ENCODE measurements at regions not wholly inside any gene's neighbourhood (a gene's known extent, or its start where the extent isn't known, plus 50 kb on each side); places are given as distances from the start of the nearest gene placed in this dataset.

DNA sequence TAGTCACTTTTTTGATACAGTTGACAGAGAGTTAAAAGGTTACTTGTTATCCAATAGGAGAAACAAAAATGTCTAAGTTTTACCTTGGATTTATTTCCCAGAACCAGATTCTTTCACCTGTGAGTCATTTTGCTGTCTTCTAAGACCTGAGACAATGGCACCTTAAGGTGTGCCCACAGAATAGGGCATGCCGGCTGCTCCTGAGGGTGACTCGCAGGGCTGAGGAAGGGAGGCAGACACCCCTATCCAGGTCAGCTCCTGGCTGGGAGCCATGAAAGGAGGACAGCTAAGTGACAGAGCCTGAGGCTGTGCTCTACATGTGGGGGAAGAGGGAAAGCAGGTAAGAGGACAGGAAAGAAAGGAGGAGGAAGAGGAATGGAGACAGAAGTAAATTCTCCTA is 67.8 kb downstream of the RASSF10 start:
- DNase-seq (ENCODE audit: low read depth) = no peak
- TF ChIP-seq, protein P1, sequence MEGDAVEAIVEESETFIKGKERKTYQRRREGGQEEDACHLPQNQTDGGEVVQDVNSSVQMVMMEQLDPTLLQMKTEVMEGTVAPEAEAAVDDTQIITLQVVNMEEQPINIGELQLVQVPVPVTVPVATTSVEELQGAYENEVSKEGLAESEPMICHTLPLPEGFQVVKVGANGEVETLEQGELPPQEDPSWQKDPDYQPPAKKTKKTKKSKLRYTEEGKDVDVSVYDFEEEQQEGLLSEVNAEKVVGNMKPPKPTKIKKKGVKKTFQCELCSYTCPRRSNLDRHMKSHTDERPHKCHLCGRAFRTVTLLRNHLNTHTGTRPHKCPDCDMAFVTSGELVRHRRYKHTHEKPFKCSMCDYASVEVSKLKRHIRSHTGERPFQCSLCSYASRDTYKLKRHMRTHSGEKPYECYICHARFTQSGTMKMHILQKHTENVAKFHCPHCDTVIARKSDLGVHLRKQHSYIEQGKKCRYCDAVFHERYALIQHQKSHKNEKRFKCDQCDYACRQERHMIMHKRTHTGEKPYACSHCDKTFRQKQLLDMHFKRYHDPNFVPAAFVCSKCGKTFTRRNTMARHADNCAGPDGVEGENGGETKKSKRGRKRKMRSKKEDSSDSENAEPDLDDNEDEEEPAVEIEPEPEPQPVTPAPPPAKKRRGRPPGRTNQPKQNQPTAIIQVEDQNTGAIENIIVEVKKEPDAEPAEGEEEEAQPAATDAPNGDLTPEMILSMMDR (conservative IDR thresholded peaks at IDR 0.05; ENCODE audit: low read depth, low read length) = no peak
- no peak overlapping the region for H3K4me3 ChIP-seq (ENCODE audit: low read depth, low read length)

DNA sequence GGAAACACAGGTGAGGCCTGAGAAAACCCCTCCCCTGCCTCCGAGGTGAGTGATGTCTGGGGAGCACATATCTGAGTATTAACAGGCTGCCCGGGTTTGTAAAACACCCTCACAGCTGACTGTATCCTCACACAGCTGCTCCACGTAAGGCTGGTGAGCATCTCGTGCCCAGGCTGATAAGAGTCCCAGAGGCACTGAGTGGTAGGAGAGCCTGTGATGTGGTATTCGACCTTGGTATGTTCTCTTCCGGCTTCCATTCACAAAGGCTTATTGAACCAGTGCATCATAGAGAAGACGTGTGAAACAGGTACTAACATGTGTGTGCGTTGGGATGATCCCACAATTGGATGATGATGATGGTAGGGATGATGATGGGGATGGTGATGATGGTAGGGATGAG is 71.7 kb downstream of the RASSF10 start:
- TF ChIP-seq, protein P1 (conservative IDR thresholded peaks at IDR 0.05; ENCODE audit: low read depth, low read length) = no peak

DNA sequence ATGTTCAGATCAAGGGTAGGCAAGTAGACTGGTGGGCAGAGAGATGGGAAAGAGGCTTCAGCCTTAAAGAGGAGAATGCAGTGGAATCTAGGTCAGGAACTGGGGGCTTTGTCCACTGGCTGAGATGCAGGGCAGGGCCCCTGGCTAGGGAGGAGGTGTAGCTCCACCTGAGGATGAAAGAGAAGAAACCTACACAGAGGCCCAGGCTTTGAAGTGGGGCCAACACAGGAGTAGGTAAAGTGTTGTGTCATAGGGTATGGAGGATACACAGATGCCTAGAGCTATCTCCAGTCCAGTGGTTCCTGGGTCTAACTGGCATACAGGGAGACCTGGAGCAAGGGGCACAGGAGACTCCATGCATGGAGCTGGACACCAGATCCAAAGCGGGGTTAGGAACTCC is 73.5 kb downstream of the RASSF10 start:
- DNase-seq (ENCODE audit: low read depth) = no peak
- TF ChIP-seq, protein P1 (conservative IDR thresholded peaks at IDR 0.05; ENCODE audit: low read depth, low read length) = no peak
- H3K4me3 ChIP-seq (ENCODE audit: low read depth, low read length) = no peak overlapping the region

More for the DNA sequence above, 71.7 kb downstream of the RASSF10 start:
- no peak for DNase-seq (ENCODE audit: low read depth)
- no peak overlapping the region for H3K4me3 ChIP-seq (ENCODE audit: low read depth, low read length)

DNA sequence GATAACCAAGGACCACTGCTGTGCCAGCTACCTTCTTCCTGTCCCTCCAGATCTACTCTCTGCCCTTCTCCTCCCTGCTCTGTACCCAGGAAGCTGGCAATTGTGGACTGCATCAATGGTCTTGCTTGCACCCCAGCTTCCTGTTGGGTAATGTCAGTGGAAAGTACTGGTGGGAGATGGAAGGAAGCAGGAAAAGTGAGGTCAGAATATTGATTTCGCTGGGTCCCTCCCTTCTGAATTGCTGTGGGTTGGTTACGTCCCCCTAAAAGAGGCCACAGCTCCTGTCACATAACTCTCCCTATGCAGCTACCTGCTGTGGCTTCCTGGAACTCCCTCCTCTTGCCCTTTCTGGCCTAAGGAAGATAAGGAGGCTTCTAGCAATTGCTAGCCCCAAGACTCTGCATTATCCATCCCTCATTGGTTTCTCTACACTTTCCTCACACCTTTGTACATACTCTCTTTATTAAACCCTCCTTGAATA is 81.2 kb downstream of the RASSF10 start:
- no peak for DNase-seq (ENCODE audit: low read depth)
- TF ChIP-seq, protein P1 (conservative IDR thresholded peaks at IDR 0.05; ENCODE audit: low read depth, low read length) = no peak
- H3K4me3 ChIP-seq (ENCODE audit: low read depth, low read length) = no peak overlapping the region

DNA sequence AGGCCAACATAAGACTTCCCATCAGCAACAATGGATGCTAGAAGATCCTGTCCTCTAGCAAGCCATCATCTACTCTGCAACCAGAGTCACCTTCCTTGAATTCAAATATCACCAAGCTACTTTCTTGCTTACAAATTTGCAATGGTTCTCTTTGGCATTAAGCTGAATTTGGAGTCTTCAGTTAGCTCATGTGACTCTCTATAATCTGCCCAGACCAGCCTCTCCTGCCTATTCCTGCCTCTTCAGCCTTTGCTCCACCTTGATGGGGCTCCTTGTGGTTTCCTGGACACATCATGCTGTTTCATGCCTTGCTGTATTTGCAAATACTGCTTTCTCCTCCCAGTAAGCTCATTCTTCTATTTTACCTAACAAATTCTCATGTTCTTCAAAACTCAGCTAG is 82.3 kb downstream of the RASSF10 start:
- H3K4me3 ChIP-seq (ENCODE audit: low read depth, low read length) = no peak overlapping the region
- TF ChIP-seq, protein P1 (conservative IDR thresholded peaks at IDR 0.05; ENCODE audit: low read depth, low read length) = no peak
- DNase-seq (ENCODE audit: low read depth) = peak; percentile 14

DNA sequence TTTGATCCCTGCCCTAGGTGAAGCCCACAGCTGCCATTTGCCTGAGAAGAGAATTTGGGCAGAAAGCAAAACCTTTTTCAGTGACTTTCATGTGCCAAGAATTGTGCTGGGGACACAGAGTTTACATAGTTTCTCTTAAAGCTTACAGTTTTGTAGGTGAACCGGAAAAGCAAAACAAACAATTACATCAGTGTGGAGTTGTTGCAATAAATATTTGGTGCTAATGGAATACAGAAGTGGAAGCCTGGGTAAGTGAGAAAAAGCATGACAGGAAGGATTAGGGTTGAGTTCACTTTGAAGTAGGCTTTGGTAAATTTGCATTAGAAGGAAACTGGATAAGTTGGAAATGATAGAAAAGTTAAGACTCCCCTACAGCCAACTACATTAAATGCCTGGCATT is 82.7 kb downstream of the RASSF10 start:
- TF ChIP-seq, protein P1 (conservative IDR thresholded peaks at IDR 0.05; ENCODE audit: low read depth, low read length) = no peak
- H3K4me3 ChIP-seq (ENCODE audit: low read depth, low read length) = no peak overlapping the region
- DNase-seq (ENCODE audit: low read depth) = no peak

DNA sequence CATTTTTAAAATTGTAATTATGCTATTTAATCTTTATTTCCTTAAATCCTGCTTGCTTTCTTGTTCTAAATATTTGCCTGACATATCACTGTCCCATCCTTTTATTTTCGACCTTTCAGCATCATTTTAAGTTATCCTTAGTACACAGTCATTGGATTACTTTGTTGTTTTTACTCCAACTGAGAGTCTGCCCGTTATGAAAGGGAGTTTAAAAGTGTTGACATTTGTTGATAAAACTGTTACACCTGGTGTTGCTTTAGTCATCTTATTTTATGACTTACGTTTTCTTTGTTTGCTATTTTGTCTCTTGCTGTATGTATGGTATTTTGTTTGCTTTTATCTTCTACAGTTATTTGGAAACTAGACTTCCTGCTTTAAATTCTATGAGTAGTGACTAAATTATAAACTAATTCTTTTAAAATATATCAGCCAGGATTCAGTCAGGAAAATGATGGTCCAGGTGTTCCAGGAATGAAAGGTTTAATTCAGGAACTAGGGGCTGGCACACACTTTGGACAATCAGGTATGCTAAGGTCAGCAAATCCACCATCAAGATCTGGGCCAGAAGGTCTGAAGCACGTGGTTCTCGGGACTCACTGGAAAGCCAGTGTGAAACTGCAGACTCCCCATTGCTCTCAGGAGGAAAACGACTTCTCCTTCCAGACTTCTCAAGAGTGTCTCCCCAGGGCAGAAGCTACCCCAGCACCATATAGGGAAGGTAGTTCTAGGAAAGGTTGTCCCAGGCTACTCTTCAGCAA is 86.0 kb downstream of the RASSF10 start:
- no peak overlapping the region for H3K4me3 ChIP-seq (ENCODE audit: low read depth, low read length)
- no peak for DNase-seq (ENCODE audit: low read depth)
- TF ChIP-seq, protein P1 (conservative IDR thresholded peaks at IDR 0.05; ENCODE audit: low read depth, low read length) = no peak

Measured in choroid plexus epithelial cell (primary cell).